Effector memory CD4-positive, alpha-beta T cell (primary cell): ENCODE measurements at regions not wholly inside any gene's neighbourhood (a gene's known extent, or its start where the extent isn't known, plus 50 kb on each side); places are given as distances from the start of the nearest gene placed in this dataset.

ENCODE experiments used
- DNase-seq, 3 donors: peaks; one replicate each; pipeline ENCODE4 v3.0.0-alpha.2; 2020
- H3K27ac ChIP-seq: 2 replicates; pipeline ENCODE4 v1.7.0; 2013; ENCODE audit warnings: mild to moderate bottlenecking, low read length, moderate library complexity; ENCODE audit not compliant: insufficient read depth, poor library complexity, severe bottlenecking
- H3K27me3 ChIP-seq: replicated peaks from 2 replicates; pipeline ENCODE4 v1.7.0; 2013; ENCODE audit warnings: mild to moderate bottlenecking, low read length; ENCODE audit not compliant: insufficient read depth, control insufficient read depth, poor library complexity, severe bottlenecking
- H3K36me3 ChIP-seq: 2 replicates; pipeline ENCODE4 v1.7.0; 2013; ENCODE audit warnings: mild to moderate bottlenecking, low read length, moderate library complexity; ENCODE audit not compliant: control insufficient read depth, insufficient read depth
- H3K4me1 ChIP-seq: 2 replicates; pipeline ENCODE4 v1.7.0; 2013; ENCODE audit warnings: low read length, mild to moderate bottlenecking; ENCODE audit not compliant: control insufficient read depth, insufficient read depth, poor library complexity, severe bottlenecking
- H3K4me3 ChIP-seq: 2 replicates; pipeline ENCODE4 v1.7.0; 2013; ENCODE audit warnings: low read length, low read depth, mild to moderate bottlenecking; ENCODE audit not compliant: insufficient read depth, poor library complexity, severe bottlenecking
- H3K9me3 ChIP-seq: 2 replicates; pipeline ENCODE4 v1.7.0; 2013; ENCODE audit warnings: mild to moderate bottlenecking, low read length, moderate library complexity; ENCODE audit not compliant: control insufficient read depth

DNA sequence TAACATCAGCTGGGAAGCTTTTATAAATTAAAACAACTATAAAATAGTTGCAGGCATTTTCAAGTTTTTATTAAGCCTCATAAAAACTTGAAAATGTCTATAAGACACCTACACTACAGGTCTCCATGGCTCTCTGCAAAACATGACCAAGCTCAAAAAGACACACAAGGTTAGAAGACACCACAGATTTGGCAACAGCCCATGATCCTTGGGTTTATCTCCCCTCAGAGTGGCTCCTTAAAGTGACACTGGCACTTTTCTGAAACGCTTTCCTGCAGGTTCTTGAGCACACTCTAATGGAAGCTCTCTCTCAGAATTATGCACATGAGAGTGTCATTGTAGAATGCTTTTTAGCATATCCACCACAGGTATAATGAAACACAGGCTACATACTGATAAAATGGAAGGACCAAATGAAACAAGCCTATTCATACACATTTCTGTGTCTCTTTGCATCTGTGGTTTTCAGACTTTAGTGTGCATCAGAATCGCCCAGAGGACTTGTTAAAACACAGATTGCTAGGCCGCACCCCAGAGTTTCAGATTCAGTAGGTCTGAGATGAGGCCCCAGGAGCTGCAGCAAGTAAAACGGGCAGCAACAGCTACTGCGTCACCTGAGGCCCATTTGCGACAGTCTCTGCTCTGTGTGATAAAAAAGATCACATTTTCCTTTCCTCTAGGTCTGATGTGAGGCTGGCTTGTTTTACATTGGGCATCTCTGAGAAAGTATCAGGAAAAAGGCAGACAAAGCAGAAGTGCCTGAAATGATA lies 75.0 kb upstream of the WSB1 start:
- H3K9me3 ChIP-seq: no peaks in the 10 kb centered on the region
- no peaks in the 10 kb centered on the region for H3K36me3 ChIP-seq
- no peak for DNase-seq
- no peaks in the 10 kb centered on the region for H3K4me1 ChIP-seq
- H3K27ac ChIP-seq: no peak overlapping the region
- H3K27me3 ChIP-seq: no peaks in the 10 kb centered on the region
- no peak overlapping the region for H3K4me3 ChIP-seq

DNA sequence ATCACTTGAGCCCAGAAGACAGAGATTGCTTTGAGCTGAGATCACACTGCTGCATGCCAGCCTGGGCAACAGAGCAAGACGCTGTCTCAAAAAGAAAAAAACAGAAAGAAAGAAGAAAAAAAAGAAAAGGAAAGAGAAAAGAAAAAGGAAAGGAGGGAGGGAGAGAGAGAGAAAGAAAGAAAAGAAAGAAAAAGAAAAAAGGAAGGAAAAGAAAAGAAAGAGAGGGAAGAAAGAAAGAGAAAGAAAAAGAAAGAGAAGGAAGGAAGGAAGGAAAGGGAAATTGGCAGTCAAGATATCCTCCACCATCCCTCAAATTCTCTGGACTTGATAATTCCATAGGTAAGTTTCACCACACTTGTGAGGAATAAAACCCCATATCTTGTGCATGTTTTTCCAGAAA lies 71.4 kb upstream of the WSB1 start:
- no peaks in the 10 kb centered on the region for H3K27me3 ChIP-seq
- no peak for DNase-seq
- no peaks in the 10 kb centered on the region for H3K9me3 ChIP-seq
- no peaks in the 10 kb centered on the region for H3K4me1 ChIP-seq
- H3K27ac ChIP-seq: no peak overlapping the region
- no peak overlapping the region for H3K4me3 ChIP-seq
- no peaks in the 10 kb centered on the region for H3K36me3 ChIP-seq

DNA sequence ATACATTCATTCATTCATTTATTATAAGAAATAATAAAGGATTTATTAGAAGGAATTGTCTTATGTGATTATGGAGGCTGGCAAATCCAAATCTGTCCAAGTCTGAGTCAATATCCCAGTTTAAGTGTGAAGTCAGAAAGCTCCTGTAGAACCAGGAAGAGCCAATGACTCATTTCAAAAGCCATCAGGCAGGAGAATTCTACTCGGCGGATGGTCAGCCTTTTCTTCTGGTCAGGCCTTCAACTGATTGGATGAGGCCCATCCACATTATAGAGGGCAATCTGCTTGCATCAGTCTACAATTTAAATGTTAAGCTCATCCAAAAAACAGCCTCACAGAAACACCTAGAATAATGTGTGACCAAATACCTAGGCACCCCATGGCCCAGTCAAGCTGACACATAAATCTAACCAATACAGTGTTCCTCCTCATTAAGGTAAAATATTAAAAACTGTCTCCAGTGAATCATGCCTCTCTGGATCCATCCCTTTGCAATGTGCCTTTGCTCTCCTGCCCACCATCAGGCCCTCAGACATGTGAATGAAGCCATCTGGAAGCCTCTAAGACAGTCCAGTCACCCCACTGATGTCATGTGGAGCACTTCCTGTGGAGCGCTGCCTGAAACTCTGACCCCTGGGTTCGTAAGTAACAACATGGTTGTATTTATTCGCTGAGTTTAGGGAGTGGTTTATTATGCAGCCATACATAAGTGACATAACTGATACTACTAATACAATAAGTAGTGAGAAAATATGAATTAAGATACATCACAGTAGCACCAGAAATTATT lies 69.2 kb upstream of the WSB1 start:
- no peaks in the 10 kb centered on the region for H3K9me3 ChIP-seq
- H3K4me1 ChIP-seq: no peaks in the 10 kb centered on the region
- H3K36me3 ChIP-seq: no peaks in the 10 kb centered on the region
- no peak overlapping the region for H3K4me3 ChIP-seq
- H3K27me3 ChIP-seq: no peaks in the 10 kb centered on the region
- no peak overlapping the region for H3K27ac ChIP-seq
- DNase-seq: no peak

DNA sequence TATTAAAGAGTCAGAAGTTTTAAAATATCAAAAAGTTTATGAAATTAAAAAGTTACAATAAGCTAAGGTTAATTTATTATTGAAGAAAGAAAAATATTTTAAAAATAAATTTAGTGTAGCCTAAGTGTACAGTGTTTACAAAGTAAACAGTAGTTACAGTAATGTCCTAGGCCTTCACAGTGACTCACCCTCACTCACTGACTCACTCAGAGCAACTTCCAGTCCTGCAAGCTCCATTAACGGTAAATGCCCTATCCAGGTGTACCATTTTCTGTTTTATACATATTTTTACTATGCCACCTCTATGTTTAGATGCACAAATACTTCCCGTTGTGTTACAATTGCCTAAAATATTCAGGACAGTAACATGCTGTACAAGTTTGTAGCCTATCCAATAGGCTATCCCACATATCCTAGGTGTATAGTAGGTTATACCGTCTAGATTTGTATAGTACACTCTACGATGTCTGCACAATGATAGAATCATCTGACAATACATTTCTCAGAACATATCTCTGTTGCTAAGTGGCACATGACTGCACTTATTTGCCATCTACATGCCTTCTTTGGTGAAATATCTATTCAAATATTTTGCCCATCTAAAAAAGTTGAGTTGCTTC lies 67.2 kb upstream of the WSB1 start:
- no peak for DNase-seq
- H3K27me3 ChIP-seq: no peaks in the 10 kb centered on the region

DNA sequence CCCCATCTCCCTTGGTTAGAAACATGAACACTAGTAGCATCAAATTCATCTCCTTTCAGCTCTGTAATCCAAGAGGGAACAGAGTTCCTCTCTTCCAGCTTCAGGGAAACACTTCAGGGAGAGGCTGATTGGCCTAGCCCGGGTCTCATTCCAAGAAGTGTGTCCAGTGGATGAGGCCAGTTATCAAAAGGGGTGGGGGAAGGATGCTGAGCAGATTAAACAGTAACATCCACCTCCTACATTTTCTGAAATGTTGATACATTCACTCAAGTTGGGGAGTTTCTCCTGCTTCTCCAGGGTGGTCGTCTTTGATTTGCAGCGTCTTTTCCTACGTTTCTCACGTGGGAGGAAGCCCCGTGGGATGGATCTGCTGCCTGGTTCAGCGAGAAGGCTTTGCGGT lies 62.9 kb upstream of the WSB1 start:
- Histone ChIP-seq H3K4me1 (no peaks in the 10 kb centered on the region), H3K27ac (no peak overlapping the region), H3K9me3 (no peaks in the 10 kb centered on the region)

More for the DNA sequence above, 67.2 kb upstream of the WSB1 start:
- Histone ChIP-seq H3K4me1 (no peaks in the 10 kb centered on the region), H3K9me3 (no peaks in the 10 kb centered on the region), H3K27ac (no peak overlapping the region), H3K4me3 (no peak overlapping the region), H3K36me3 (no peaks in the 10 kb centered on the region)

DNA sequence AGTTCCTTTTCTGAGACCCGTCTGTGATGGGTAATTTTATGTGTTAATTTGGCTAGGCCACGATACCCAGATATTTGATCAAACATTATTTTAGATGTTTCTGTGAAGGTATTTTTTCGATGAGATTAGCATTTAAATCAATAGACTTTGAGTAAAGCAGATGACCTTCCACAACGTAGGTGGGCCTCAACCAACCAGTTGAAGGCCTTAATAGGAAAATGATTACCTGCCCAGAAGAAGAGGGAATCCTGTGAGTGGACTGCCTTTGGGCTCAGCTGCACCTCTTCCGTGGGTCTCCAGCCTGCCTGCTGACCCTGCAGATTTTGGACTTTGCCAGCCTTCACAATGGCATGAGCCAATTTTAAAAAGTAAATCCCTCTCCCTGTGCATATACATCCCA lies 61.6 kb upstream of the WSB1 start:
- Histone ChIP-seq H3K36me3 (no peaks in the 10 kb centered on the region), H3K9me3 (no peaks in the 10 kb centered on the region), H3K4me1 (no peaks in the 10 kb centered on the region), H3K27ac (no peak overlapping the region), H3K4me3 (no peak overlapping the region), H3K27me3 (no peaks in the 10 kb centered on the region)
- DNase-seq: no peak

More for the DNA sequence above, 62.9 kb upstream of the WSB1 start:
- no peak for DNase-seq
- H3K27me3 ChIP-seq: no peaks in the 10 kb centered on the region
- H3K36me3 ChIP-seq: no peaks in the 10 kb centered on the region
- no peak overlapping the region for H3K4me3 ChIP-seq

DNA sequence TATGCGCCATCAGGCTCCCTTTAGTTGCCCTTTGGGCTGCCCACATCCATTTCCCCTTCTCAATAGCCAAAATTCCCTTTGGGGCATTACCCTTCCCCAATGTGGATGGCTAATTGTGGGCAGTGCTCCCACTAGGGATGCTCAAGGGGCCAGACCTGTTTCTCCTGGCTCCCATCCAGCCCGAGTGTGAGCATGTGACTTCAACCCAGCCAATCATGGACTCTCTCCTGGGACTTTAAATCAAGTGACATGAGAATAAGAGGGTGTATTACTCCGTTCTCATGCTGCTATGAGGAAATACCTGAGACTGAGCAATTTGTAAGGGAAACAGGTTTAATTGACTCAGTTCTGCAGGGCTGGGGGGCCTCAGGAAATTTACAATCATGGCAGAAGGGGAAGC lies 60.9 kb upstream of the WSB1 start:
- DNase-seq: no peak
- Histone ChIP-seq H3K36me3 (no peaks in the 10 kb centered on the region), H3K4me3 (no peak overlapping the region), H3K27me3 (no peaks in the 10 kb centered on the region), H3K27ac (no peak overlapping the region), H3K4me1 (no peaks in the 10 kb centered on the region), H3K9me3 (no peaks in the 10 kb centered on the region)

DNA sequence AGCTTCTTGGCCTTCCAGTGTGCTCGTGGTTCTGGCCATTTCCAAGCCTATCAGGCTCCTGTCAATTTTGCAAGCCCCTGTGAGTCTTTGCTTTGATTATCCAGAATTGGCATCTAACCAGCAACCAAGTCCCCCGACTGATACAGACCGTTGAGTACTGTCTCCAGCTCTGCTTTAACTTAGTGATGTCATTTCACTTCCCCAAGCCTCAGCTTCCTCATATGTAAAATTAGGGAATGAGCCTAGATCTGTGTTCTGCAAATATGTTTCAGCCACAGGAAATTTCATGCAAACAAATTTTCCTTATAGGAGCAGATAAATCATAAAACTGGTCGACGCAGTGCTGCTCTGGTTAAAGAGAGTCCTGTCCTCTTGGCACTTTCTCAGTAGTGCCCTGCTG lies 60.1 kb upstream of the WSB1 start:
- no peak overlapping the region for H3K27ac ChIP-seq
- no peaks in the 10 kb centered on the region for H3K27me3 ChIP-seq
- no peaks in the 10 kb centered on the region for H3K9me3 ChIP-seq
- H3K4me1 ChIP-seq: no peaks in the 10 kb centered on the region
- no peaks in the 10 kb centered on the region for H3K36me3 ChIP-seq
- H3K4me3 ChIP-seq: no peak overlapping the region
- DNase-seq: no peak

DNA sequence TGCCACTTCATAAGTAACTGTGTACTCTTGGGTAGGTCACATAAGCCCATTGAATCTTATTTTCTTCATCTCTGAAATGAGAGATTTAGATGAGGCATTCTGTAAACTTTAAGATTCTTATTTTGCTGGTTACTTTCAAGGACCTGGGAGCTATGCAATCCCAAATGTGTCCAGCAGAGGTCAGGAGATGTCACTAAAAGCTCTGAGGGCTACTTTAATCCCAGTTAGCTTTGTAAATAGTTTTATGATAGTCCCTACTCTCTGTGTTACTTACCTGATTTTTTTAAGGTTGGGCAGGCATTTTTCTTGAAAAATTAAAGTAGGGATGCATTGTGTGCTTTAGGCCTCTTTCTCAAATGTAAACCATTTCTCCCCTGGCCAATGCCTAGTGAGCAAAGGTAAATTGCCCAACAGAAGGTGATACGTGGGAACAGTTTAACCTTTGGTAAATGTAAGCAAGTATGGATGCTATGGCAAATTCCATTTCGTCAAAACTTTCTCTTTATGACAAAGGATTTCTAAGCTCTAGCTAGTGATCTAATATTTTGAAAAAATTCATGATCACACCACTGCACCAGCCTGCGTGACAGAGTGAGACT lies 57.1 kb upstream of the WSB1 start:
- Histone ChIP-seq H3K4me3 (no peak overlapping the region), H3K4me1 (no peaks in the 10 kb centered on the region), H3K27me3 (no peaks in the 10 kb centered on the region), H3K36me3 (no peaks in the 10 kb centered on the region), H3K27ac (no peak overlapping the region), H3K9me3 (no peaks in the 10 kb centered on the region)
- peak; percentile 37 to 61 (median 41) for DNase-seq

DNA sequence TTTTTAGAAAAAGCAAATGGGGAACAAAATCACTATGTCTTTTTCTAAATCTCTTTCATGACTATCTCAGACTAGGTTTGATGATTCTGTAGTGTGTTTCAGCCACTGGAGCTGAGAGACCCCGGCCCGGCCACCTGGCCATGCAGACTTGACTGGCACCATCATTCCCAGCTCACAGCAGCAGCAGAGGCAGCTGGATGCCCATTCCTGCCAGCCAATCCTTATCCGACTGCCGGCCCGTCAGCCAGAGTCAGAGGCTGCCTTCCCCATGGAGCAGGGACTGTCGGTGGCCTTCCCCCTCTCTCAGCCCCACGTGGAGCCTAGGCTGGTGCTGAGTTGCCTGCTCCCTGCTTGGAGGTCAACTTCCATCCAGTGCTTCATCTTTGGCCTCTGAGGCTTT lies 56.0 kb upstream of the WSB1 start:
- DNase-seq: no peak
- Histone ChIP-seq H3K27ac (no peak overlapping the region), H3K4me1 (no peaks in the 10 kb centered on the region), H3K36me3 (no peaks in the 10 kb centered on the region), H3K27me3 (no peaks in the 10 kb centered on the region), H3K9me3 (no peaks in the 10 kb centered on the region), H3K4me3 (no peak overlapping the region)
